HCT116 (cell line): ENCODE measurements at regions not wholly inside any gene's neighbourhood (a gene's known extent, or its start where the extent isn't known, plus 50 kb on each side); places are given as distances from the start of the nearest gene placed in this dataset.

Experiments
- ATAC-seq: fragments of 200-7000 bp; cut with Tn5 transposase; 2 replicates; pipeline ENCODE4 v1.9.1; 2020; ENCODE audit warnings: mild to moderate bottlenecking, moderate library complexity
- BruUV-seq: library from RNA; stranded (reverse); fragments of 400-500 nt; replicated peaks from 2 replicates; lab custom pipeline; 2021; lab: Mats Ljungman, UMichigan
- CTCF ChIA-PET: fragments of 300-600 bp; sonication (Branson Sonifier 250); formaldehyde crosslinking; loops from one replicate; lab custom pipeline; 2021; ENCODE audit warnings: antibody characterized with exemption; lab: Charles Lee
- POLR2A ChIA-PET: fragments of 300-600, 350-600 bp; sonication (Branson Sonifier 250); formaldehyde crosslinking; loops from one replicate; lab custom pipeline; 2021; ENCODE audit warnings: antibody characterized with exemption; lab: Charles Lee
- RAD21 ChIA-PET, 2 experiments: fragments of 300-600 bp; sonication (Branson Sonifier 250); formaldehyde crosslinking; loops; one replicate each; lab custom pipeline; 2023; ENCODE audit warnings: low total read pairs in 2 of 2; ENCODE audit not compliant: uncharacterized antibody in 2 of 2, unreplicated experiment in 2 of 2, low non-redundant PET in 1 of 2; lab: Charles Lee
- DNase-seq: peaks from one replicate; pipeline ENCODE4 v3.0.0-alpha.2; 2010; ENCODE audit warnings: low read depth, low spot score
- H2AFZ ChIP-seq: fragments of 200-600 bp; shearing (Covaris generic), sonication (generic); 2 replicates; pipeline ENCODE4 v1.6.1; 2017; ENCODE audit warnings: low read depth, mixed run types, mixed read lengths, antibody characterized with exemption, low read length; ENCODE audit not compliant: poor library complexity, severe bottlenecking
- H3K27ac ChIP-seq: 2 replicates; pipeline ENCODE4 v1.5.1; 2012; ENCODE audit warnings: low read depth, low read length
- H3K27me3 ChIP-seq: fragments of 200-600 bp; sonication (generic); 2 replicates; pipeline ENCODE4 v1.6.1; 2016; ENCODE audit warnings: mixed run types, low read length, mixed read lengths; ENCODE audit not compliant: insufficient read depth
- H3K36me3 ChIP-seq, 2 experiments: fragments of 200-500 bp in 1 of 2; fragments of 200-600 bp in 1 of 2; sonication (Bioruptor generic) in 1 of 2; sonication (generic) in 1 of 2; 2 replicates each; pipeline versions ENCODE4 v1.5.1 to v1.6.1; 2014 to 2016; ENCODE audit warnings: low read length in 2 of 2, inconsistent platforms in 1 of 2, mixed read lengths in 1 of 2, mixed run types in 1 of 2; ENCODE audit not compliant: insufficient read depth in 2 of 2, control insufficient read depth in 1 of 2
- H3K4me1 ChIP-seq, 2 experiments: fragments of 200-600 bp in 1 of 2; sonication (generic) in 1 of 2; 2 replicates each; pipeline versions ENCODE4 v1.5.1 to v1.6.1; 2012 to 2017; ENCODE audit warnings: low read length in 2 of 2, inconsistent platforms in 1 of 2, mild to moderate bottlenecking in 1 of 2, mixed read lengths in 1 of 2, mixed run types in 1 of 2, moderate library complexity in 1 of 2; ENCODE audit not compliant: insufficient read depth in 2 of 2, control insufficient read depth in 1 of 2
- H3K4me2 ChIP-seq: fragments of 200-600 bp; sonication (generic); 2 replicates; pipeline ENCODE4 v1.6.1; 2017; ENCODE audit warnings: mixed run types, low read length, mixed read lengths
- H3K4me3 ChIP-seq, 2 experiments: fragments of 200-600 bp in 1 of 2; sonication (generic) in 1 of 2; replicated peaks in 1 of 2; 2 replicates each; pipeline ENCODE4 v1.5.1; 2011 to 2016; ENCODE audit warnings: low read length in 2 of 2, control low read depth in 1 of 2, low read depth in 1 of 2, mild to moderate bottlenecking in 1 of 2, mixed read lengths in 1 of 2, mixed run types in 1 of 2
- H3K79me2 ChIP-seq: fragments of 200-600 bp; sonication (generic); 2 replicates; pipeline ENCODE4 v1.6.1; 2017; ENCODE audit warnings: mild to moderate bottlenecking, mixed run types, low read length, moderate library complexity, mixed read lengths; ENCODE audit not compliant: insufficient read depth
- H3K9ac ChIP-seq: fragments of 200-600 bp; sonication (generic); 2 replicates; pipeline ENCODE4 v1.6.1; 2016; ENCODE audit warnings: low read length, mixed read lengths
- H3K9me2 ChIP-seq: fragments of 200-600 bp; sonication (generic), shearing (Covaris generic); 2 replicates; pipeline ENCODE4 v1.6.1; 2017; ENCODE audit warnings: mixed run types, mild to moderate bottlenecking, moderate library complexity; ENCODE audit not compliant: insufficient read depth
- H3K9me3 ChIP-seq, 2 experiments: fragments of 200-500 bp in 1 of 2; fragments of 200-600 bp in 1 of 2; sonication (Bioruptor generic) in 1 of 2; sonication (generic) in 1 of 2; 2 replicates each; pipeline ENCODE4 v1.6.1; 2014 to 2017; ENCODE audit warnings: low read length in 2 of 2, mixed read lengths in 2 of 2, inconsistent platforms in 1 of 2, low read depth in 1 of 2, mild to moderate bottlenecking in 1 of 2, mixed run types in 1 of 2, moderate library complexity in 1 of 2; ENCODE audit not compliant: control insufficient read depth in 1 of 2, insufficient read depth in 1 of 2
- H4K20me1 ChIP-seq: fragments of 200-600 bp; sonication (generic), shearing (Covaris generic); 2 replicates; pipeline ENCODE4 v1.6.1; 2017; ENCODE audit warnings: mixed run types, mild to moderate bottlenecking, moderate library complexity; ENCODE audit not compliant: insufficient read depth
- ATF3 ChIP-seq: IDR thresholded peaks from 2 replicates; pipeline ENCODE4 v1.6.1; 2012
- CBX3 ChIP-seq: IDR thresholded peaks from 2 replicates; pipeline ENCODE4 v1.6.1; 2012; ENCODE audit warnings: low read depth
- CTCF ChIP-seq, 3 experiments: fragments of 200-600 bp in 1 of 3; sonication (generic) in 1 of 3; IDR thresholded peaks in 2 of 3; conservative IDR thresholded peaks in 1 of 3; 2 replicates each; pipeline ENCODE4 v1.5.1; 2012 to 2017; ENCODE audit warnings: low read depth in 2 of 3, low read length in 2 of 3, antibody characterized with exemption in 1 of 3, borderline replicate concordance in 1 of 3, control low read depth in 1 of 3, mild to moderate bottlenecking in 1 of 3, mixed read lengths in 1 of 3, mixed run types in 1 of 3, moderate library complexity in 1 of 3; ENCODE audit not compliant: insufficient read depth in 1 of 3
- EGR1 ChIP-seq: IDR thresholded peaks from 2 replicates; pipeline ENCODE4 v1.6.1; 2012; ENCODE audit warnings: low read depth
- ELF1 ChIP-seq: IDR thresholded peaks from 2 replicates; pipeline ENCODE4 v1.6.1; 2012; ENCODE audit warnings: low read depth, borderline replicate concordance
- EZH2 ChIP-seq: fragments of 200-600 bp; sonication (generic); IDR thresholded peaks from 2 replicates; pipeline ENCODE4 v1.6.1; 2017; ENCODE audit warnings: antibody characterized with exemption, mixed run types
- FOSL1 ChIP-seq: IDR thresholded peaks from 2 replicates; pipeline ENCODE4 v1.6.1; 2012; ENCODE audit warnings: low read depth
- JUND ChIP-seq: IDR thresholded peaks from 2 replicates; pipeline ENCODE4 v1.6.1; 2012
- POLR2A ChIP-seq: IDR thresholded peaks from 2 replicates; pipeline ENCODE4 v1.7.0; 2011; ENCODE audit warnings: borderline replicate concordance; ENCODE audit not compliant: insufficient read depth, insufficient read length; ENCODE audit errors: extremely low read depth
- RAD21 ChIP-seq: IDR thresholded peaks from 2 replicates; pipeline ENCODE4 v1.6.1; 2012; ENCODE audit warnings: low read depth, mild to moderate bottlenecking
- SIN3A ChIP-seq: IDR thresholded peaks from 2 replicates; pipeline ENCODE4 v1.6.1; 2012; ENCODE audit warnings: low read depth
- SRF ChIP-seq: IDR thresholded peaks from 2 replicates; pipeline ENCODE4 v1.6.1; 2012; ENCODE audit warnings: low read depth
- YY1 ChIP-seq: IDR thresholded peaks from 2 replicates; pipeline ENCODE4 v1.6.1; 2011; ENCODE audit warnings: low read length, low read depth, moderate library complexity, mild to moderate bottlenecking; ENCODE audit not compliant: insufficient replicate concordance; ENCODE audit errors: extremely low read depth
- ZNF274 ChIP-seq: fragments of 200-500 bp; sonication (Bioruptor generic); IDR thresholded peaks from 2 replicates; pipeline ENCODE4 v1.6.1; 2014; ENCODE audit warnings: mild to moderate bottlenecking, low read depth, low read length, inconsistent platforms
- intact Hi-C: fragments of 100-400 bp; cut with micrococcal nuclease; formaldehyde crosslinking; loops from 2 replicates; pipeline ENCODE4 v1.10.0; 2022
- TF ChIP-seq, protein P1 (sequence below): IDR thresholded peaks from 2 replicates; pipeline ENCODE4 v1.6.1; 2012; ENCODE audit warnings: low read depth

- H3K9me2 ChIP-seq, result no peaks in the 10 kb centered on the region
- intact Hi-C loops, result no loop called here
- RAD21 ChIA-PET, result no interaction called here
- no peak for ATAC-seq
- CTCF ChIA-PET, result no interaction called here
- no peaks in the 10 kb centered on the region for H3K4me1 ChIP-seq
- H3K79me2 ChIP-seq, result no peaks in the 10 kb centered on the region
- no peak overlapping the region for H3K4me3 ChIP-seq
- TF ChIP-seq RAD21 (no peak), YY1 (no peak), POLR2A (no peak), SRF (no peak), ATF3 (no peak), ELF1 (no peak), FOSL1 (no peak), JUND (no peak), CTCF (IDR thresholded peaks at IDR 0.05 in 2 of 3, conservative IDR thresholded peaks at IDR 0.05 in 1 of 3; ENCODE audit: borderline replicate concordance in 1 of 3, insufficient read depth in 1 of 3, low read depth in 2 of 3, low read length in 2 of 3) (no peak), ZNF274 (no peak), CBX3 (no peak), EZH2 (no peak), EGR1 (no peak), SIN3A (no peak)
- TF ChIP-seq, protein P1, sequence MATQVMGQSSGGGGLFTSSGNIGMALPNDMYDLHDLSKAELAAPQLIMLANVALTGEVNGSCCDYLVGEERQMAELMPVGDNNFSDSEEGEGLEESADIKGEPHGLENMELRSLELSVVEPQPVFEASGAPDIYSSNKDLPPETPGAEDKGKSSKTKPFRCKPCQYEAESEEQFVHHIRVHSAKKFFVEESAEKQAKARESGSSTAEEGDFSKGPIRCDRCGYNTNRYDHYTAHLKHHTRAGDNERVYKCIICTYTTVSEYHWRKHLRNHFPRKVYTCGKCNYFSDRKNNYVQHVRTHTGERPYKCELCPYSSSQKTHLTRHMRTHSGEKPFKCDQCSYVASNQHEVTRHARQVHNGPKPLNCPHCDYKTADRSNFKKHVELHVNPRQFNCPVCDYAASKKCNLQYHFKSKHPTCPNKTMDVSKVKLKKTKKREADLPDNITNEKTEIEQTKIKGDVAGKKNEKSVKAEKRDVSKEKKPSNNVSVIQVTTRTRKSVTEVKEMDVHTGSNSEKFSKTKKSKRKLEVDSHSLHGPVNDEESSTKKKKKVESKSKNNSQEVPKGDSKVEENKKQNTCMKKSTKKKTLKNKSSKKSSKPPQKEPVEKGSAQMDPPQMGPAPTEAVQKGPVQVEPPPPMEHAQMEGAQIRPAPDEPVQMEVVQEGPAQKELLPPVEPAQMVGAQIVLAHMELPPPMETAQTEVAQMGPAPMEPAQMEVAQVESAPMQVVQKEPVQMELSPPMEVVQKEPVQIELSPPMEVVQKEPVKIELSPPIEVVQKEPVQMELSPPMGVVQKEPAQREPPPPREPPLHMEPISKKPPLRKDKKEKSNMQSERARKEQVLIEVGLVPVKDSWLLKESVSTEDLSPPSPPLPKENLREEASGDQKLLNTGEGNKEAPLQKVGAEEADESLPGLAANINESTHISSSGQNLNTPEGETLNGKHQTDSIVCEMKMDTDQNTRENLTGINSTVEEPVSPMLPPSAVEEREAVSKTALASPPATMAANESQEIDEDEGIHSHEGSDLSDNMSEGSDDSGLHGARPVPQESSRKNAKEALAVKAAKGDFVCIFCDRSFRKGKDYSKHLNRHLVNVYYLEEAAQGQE, result no peak
- H2AFZ ChIP-seq, result no peak overlapping the region
- H4K20me1 ChIP-seq, result no peaks in the 10 kb centered on the region
- no peaks in the 10 kb centered on the region for H3K36me3 ChIP-seq
- no peaks in the 10 kb centered on the region for H3K9me3 ChIP-seq
- POLR2A ChIA-PET, result no interaction called here
- BruUV-seq, result no TSS peak
- H3K4me2 ChIP-seq, result no peak overlapping the region
- no peak for DNase-seq
- H3K27me3 ChIP-seq, result no peaks in the 10 kb centered on the region
- no peak overlapping the region for H3K9ac ChIP-seq
- no peak overlapping the region for H3K27ac ChIP-seq
These were observed 58.4 kb upstream of the TET2 start for GRCh38 chr4:105088110-105088879.
